ENCODE measurements at regions not wholly inside any gene's neighbourhood (a gene's known extent, or its start where the extent isn't known, plus 50 kb on each side); places are given as distances from the start of the nearest gene placed in this dataset.
"Not testable (repeated sequence)": the region's sequence is repeated elsewhere in the genome, so short reads cannot be mapped to it uniquely, and the experiment has no call there.

GRCh38 chr3:152596832-152597231 lies 238.1 kb upstream of the P2RY1 start:
- TF ChIP-seq PKNOX1 (IDR thresholded peaks at IDR 0.05); SP1 (IDR thresholded peaks at IDR 0.05); BHLHE40 (IDR thresholded peaks at IDR 0.05; ENCODE audit: borderline replicate concordance); FOXA1 (IDR thresholded peaks at IDR 0.05); ARNT (IDR thresholded peaks at IDR 0.05): not testable (repeated sequence)
